Amygdala (tissue), 56 donors: ENCODE measurements at regions not wholly inside any gene's neighbourhood (a gene's known extent, or its start where the extent isn't known, plus 50 kb on each side); places are given as distances from the start of the nearest gene placed in this dataset.

ENCODE experiments used
- DNase-seq, 56 donors: peaks; one replicate each; lab custom pipeline; 2025; lab: John Stamatoyannopoulos, UW

- no peak for DNase-seq
Measured at GRCh38 chr13:99053636-99054233, 75.9 kb upstream of the DOCK9 start.

- no peak for DNase-seq
Measured at GRCh38 chr13:99055281-99055680, 77.4 kb upstream of the DOCK9 start.

DNA sequence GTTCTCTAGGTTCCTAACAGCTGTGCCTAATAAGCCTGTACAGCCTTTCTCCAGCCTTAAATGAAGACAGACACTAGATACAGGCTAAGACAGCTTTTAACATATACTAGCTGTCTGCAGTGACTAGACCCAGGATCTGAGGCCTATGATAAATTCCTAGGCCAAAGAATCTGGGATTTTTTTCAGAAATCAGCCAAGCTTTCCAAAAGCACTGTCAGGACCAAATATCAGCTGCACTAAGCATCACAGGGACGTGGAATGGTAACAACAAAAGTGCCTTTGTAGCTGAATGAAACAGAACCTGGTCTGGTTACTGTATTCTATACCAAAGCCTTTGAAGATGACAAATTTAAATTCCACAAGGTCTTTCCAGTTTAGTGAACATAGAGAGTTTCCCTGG, 77.9 kb upstream of the DOCK9 start:
- DNase-seq = no peak

GRCh38 chr13:99056381-99057014, 78.6 kb upstream of the DOCK9 start:
- DNase-seq = no peak

- no peak for DNase-seq
Measured at GRCh38 chr13:99057310-99057975, 79.6 kb upstream of the DOCK9 start.

GRCh38 chr13:99058527-99059495, 80.9 kb upstream of the DOCK9 start:
- no peak for DNase-seq

- no peak for DNase-seq
Measured at GRCh38 chr13:99059498-99060075, 81.7 kb upstream of the DOCK9 start.

- DNase-seq = no peak
Measured at GRCh38 chr13:99061411-99061810, 83.5 kb upstream of the DOCK9 start.

GRCh38 chr13:99062593-99062992, 84.7 kb upstream of the DOCK9 start:
- DNase-seq = peak in 11 of 56 donors; percentile 3 to 30 (median 9)

GRCh38 chr13:99063178-99063577, 85.3 kb upstream of the DOCK9 start:
- DNase-seq = no peak

DNA sequence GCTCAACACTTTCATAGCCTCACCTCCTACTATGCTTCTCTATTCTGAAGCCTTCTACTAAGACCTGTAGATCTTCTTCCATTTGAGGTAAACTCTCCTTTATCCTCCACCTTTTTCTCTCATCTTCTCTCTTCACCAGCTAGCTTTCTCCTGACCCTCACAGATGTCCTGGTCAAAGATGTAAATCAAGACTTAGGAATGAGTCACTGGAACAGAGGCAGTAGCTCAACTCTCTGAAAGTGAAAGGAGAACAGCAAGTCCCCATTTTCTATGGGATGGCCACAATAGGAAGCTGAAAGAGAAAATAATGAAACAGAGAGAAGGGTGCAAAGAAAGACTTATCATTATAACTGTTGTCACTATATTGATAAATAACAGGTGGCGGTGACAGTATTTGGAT, 86.1 kb upstream of the DOCK9 start:
- no peak for DNase-seq

GRCh38 chr13:99064624-99065234, 86.9 kb upstream of the DOCK9 start:
- DNase-seq = no peak

DNA sequence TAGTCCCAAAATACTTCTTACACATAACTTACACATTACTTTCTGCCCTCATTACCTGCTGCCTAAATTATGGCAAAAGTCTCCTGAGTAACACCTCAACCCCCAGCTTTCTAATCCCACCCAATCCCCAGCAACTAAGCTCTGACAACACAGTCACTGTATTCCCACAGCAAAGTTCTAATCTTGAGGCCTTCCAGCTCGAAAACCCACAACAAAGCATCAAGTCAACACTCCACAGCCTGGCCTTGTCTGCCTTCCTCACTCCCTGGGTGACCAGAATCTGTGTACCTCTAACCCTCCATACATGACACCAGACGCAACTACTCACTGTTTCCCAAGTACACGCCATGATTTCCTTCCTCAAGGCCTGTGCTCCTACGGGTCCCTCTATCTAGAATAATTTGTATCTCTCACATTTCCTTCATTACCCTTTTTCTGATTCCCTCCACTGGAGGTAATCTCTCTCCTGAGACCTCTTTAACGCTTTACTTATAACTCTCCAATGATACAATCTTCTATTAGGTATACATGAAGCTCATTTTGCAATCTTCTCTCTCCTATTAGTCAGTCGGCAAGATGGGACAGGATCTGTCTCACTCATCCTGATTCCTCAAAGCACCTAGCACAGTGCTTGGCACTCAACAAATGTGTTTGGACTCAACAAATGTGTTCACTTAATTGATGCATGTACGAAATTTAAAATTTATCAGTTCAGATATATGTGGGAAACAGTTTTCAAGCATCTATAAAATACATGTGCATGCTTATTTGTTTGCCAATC, 87.6 kb upstream of the DOCK9 start:
- no peak for DNase-seq

DNA sequence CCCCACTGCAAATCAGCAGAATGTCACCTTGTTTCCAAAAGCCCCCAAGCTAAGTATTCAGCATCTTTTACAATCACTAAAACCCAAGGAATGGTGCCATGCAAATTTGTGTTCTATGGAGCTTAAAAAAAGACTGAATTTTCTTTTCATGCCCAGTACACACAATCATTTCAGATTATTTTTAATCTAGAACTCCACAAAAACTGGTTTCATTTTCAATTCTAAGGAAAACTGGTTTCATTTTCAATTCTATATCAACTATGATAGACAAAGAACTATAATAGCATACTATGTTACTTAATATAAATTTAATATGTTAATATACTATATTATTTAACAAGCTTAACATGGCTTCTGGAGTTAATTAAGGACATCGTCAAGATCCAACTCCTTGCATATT, 88.4 kb upstream of the DOCK9 start:
- DNase-seq = no peak

DNA sequence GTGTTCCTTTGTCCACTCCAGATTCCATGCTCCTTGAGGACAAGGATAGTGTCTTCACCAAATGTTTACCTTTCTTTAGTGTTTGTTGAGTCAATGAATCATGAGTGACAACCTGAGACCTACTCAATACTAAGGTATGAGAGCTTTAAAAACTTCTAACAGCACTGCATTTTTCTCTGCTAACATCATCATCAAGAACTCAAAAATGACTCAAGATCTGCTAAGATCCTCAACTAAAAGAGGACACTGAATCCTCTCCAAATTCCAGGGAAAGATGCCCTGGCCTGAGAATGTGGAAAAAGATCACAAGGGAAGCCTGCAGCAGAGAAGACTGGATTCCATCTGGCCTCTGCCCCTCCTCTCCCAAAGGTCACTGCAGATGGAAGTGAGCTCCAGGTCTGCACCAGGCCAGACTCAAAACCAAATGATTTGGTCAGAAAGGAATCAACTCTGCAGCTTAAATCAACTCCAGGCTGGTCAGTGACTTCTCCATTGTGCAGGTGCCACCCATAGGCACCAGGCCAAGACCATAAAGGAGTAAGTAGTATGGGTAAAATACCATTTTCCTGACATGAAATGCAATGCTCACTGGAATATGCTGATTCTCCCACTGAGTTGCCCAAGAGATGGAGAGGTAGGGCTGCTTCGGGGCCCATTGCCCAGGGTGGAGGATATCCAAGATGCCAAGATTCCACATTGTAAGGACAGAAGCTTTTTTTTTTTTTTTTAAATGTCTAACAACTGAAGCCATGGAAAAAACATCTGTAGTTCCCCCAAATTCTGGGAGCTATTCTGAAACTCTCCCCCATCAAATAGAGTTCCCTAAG, 89.5 kb upstream of the DOCK9 start:
- DNase-seq = no peak

DNA sequence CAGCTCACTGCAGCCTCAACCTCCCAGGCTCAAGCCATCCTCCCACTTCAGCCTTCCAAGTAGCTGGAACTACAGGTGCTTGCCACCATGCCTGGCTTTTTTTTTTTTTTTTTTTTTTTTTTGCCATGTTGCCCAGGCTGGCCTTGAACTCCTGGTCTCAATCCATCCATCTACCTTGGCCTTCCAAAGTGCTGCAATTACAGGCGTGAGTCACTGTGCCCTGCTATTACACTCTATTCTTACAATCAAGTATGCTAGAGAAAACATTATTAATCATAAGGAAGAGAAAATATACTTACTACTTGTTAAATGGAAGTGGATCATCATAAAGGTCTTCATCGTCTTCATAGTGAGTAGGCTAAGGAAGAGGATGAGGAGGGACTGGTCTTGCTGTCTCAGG, 93.3 kb upstream of the DOCK9 start:
- DNase-seq = no peak

- no peak for DNase-seq
Measured at GRCh38 chr13:99071666-99072065, 93.8 kb upstream of the DOCK9 start.

DNA sequence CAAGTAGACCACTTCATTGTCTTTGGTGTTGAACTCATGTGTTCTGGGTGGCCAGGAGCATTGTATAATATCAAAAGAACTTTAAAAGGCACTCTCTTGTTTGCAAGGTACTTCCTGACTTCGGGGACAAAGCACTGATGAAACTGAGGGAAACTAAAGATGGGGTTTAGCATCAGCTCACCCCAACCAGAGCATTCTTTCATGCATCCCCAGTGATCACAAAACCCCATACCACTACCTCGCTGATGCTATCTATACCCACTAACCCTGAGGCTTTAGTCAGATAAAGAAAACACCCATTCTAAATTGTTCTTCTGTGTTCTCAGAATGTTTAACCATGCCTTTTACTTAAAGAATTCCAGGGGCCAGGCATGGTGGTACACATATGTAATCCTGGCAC, 94.5 kb upstream of the DOCK9 start:
- DNase-seq = no peak
